Ovary (tissue), 7 donors: ENCODE measurements at regions not wholly inside any gene's neighbourhood (a gene's known extent, or its start where the extent isn't known, plus 50 kb on each side); places are given as distances from the start of the nearest gene placed in this dataset.

Experiments
- DNase-seq, 5 donors: peaks; one replicate each; pipeline ENCODE4 v3.0.0-alpha.2; 2019 to 2020
- H3K27ac ChIP-seq, 2 donors: fragments of 200-600 bp; one replicate each; pipeline versions ENCODE4 v1.5.1 to v1.8.0; 2019 to 2022
- H3K27me3 ChIP-seq: fragments of 200-600 bp; one replicate; pipeline ENCODE4 v1.8.0; 2022
- H3K36me3 ChIP-seq: fragments of 200-600 bp; sonication (generic); one replicate; pipeline ENCODE4 v1.5.1; 2019
- H3K4me1 ChIP-seq: one replicate; pipeline ENCODE4 v1.8.1; 2013; ENCODE audit warnings: mild to moderate bottlenecking, moderate library complexity; ENCODE audit not compliant: insufficient read depth
- H3K4me3 ChIP-seq: fragments of 200-600 bp; sonication (generic); one replicate; pipeline ENCODE4 v1.5.1; 2017
- H3K9me3 ChIP-seq, 2 donors: fragments of 200-600 bp in 1 of 2; sonication (generic) in 1 of 2; one replicate each; pipeline versions ENCODE4 v1.5.1 to v1.8.1; 2013 to 2019; ENCODE audit warnings: mild to moderate bottlenecking in 1 of 2, moderate library complexity in 1 of 2
- CTCF ChIP-seq, 3 donors: fragments of 450-650 bp in 2 of 3; fragments of 200-600 bp in 1 of 3; IDR thresholded peaks; one replicate each; pipeline versions ENCODE4 v1.5.1 to v1.8.0; 2016 to 2022; ENCODE audit warnings: antibody characterized with exemption in 3 of 3, mild to moderate bottlenecking in 1 of 3
- EP300 ChIP-seq: sonication (generic); formaldehyde crosslinking; IDR thresholded peaks from one replicate; pipeline ENCODE4 v1.6.1; 2017; ENCODE audit warnings: antibody characterized with exemption
- POLR2A ChIP-seq: fragments of 450-650 bp; IDR thresholded peaks from one replicate; pipeline ENCODE4 v1.6.1; 2017; ENCODE audit warnings: antibody characterized with exemption, mild to moderate bottlenecking, moderate library complexity
- WGBS, 3 donors: extraction: QIAGEN DNeasy Blood & Tissue Kit in 1 of 3; methylation state at CpG; one replicate each; pipeline versions ENCODE4 v1.1.5 to v1.1.7; 2013 to 2017; 5-methylcytosine and 5-hydroxymethylcytosine counted together
- intact Hi-C, 4 donors: fragments of 100-400 bp; cut with DNase I; formaldehyde crosslinking; loops; one replicate each; pipeline versions ENCODE4 v1.11.0 to v1.15.1; 2022 to 2023
- donor health status: DM: no; HTN: no; CAD: no; lungs with moderate emphysema.
- donor health status: DM: no; HTN: no; CAD: no.
- donor health status: Bipolar disorder and iron deficiency.
- donor health status: DM: no; HTN: no; CAD: no.
- donor health status: DM: yes; HTN: yes; CAD: no.

DNA sequence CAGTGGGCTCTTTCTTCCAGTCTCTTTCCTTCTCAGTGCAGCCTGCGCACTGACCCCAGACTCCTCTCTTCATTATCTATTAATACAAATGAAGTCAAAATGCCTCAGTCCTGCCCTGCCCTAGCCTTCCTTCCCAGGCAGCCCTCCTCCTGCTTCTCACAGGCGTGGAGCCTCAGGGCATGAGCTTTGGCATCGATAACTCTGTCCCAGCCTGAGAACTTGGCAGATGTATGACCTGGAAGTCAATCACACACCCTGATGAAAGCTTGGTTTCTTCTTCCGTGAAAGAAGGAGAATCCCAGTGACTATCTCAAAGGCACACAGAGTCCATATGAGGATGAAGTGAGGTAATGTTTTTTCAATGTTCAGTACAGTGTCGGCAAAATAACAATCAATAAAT lies 600.7 kb upstream of the ID2 start:
- intact Hi-C loops = no loop called here
- DNase-seq = no peak
- Histone ChIP-seq H3K4me1 (no peaks in the 10 kb centered on the region), H3K4me3 (no peak overlapping the region), H3K36me3 (no peaks in the 10 kb centered on the region), H3K9me3 (no peaks in the 10 kb centered on the region), H3K27me3 (no peaks in the 10 kb centered on the region), H3K27ac (no peak overlapping the region)
- TF ChIP-seq EP300 (no peak), CTCF (IDR thresholded peaks at IDR 0.05) (no peak), POLR2A (no peak)
- WGBS, 3 donors = 86 to 97% (median 95%) methylated on average over 5 of the region's 5 CpGs

GRCh38 chr2:8082840-8083239 lies 599.0 kb upstream of the ID2 start:
- TF ChIP-seq POLR2A = no peak
- no peak for TF ChIP-seq CTCF (IDR thresholded peaks at IDR 0.05)
- TF ChIP-seq EP300 = no peak
- Histone ChIP-seq H3K27me3 (no peaks in the 10 kb centered on the region), H3K27ac (no peak overlapping the region), H3K4me3 (no peak overlapping the region), H3K4me1 (no peaks in the 10 kb centered on the region), H3K9me3 (no peaks in the 10 kb centered on the region), H3K36me3 (no peaks in the 10 kb centered on the region)
- no peak for DNase-seq
- WGBS, 3 donors = 90 to 93% (median 91%) methylated on average over 4 of the region's 4 CpGs
- intact Hi-C loops = no loop called here

GRCh38 chr2:8086357-8086756 lies 595.5 kb upstream of the ID2 start:
- TF ChIP-seq EP300 (no peak), POLR2A (no peak), CTCF (IDR thresholded peaks at IDR 0.05) (no peak)
- 79 to 88% (median 85%) methylated on average over 2 of the region's 2 CpGs for WGBS, 3 donors
- Histone ChIP-seq H3K4me1 (no peaks in the 10 kb centered on the region), H3K27ac (no peak overlapping the region), H3K4me3 (no peak overlapping the region), H3K27me3 (no peaks in the 10 kb centered on the region), H3K36me3 (no peaks in the 10 kb centered on the region), H3K9me3 (no peaks in the 10 kb centered on the region)
- intact Hi-C loops = no loop called here
- no peak for DNase-seq

GRCh38 chr2:8086796-8087479 lies 594.9 kb upstream of the ID2 start:
- Histone ChIP-seq H3K36me3 (no peaks in the 10 kb centered on the region), H3K27ac (no peak overlapping the region), H3K4me1 (no peaks in the 10 kb centered on the region), H3K4me3 (no peak overlapping the region), H3K9me3 (no peaks in the 10 kb centered on the region), H3K27me3 (no peaks in the 10 kb centered on the region)
- WGBS, 3 donors = 70 to 89% (median 81%) methylated on average over 4 of the region's 4 CpGs
- intact Hi-C loops = no loop called here
- TF ChIP-seq POLR2A (no peak), CTCF (IDR thresholded peaks at IDR 0.05) (no peak), EP300 (no peak)
- DNase-seq = no peak
